ENCODE measurements at regions not wholly inside any gene's neighbourhood (a gene's known extent, or its start where the extent isn't known, plus 50 kb on each side); places are given as distances from the start of the nearest gene placed in this dataset.

DNA sequence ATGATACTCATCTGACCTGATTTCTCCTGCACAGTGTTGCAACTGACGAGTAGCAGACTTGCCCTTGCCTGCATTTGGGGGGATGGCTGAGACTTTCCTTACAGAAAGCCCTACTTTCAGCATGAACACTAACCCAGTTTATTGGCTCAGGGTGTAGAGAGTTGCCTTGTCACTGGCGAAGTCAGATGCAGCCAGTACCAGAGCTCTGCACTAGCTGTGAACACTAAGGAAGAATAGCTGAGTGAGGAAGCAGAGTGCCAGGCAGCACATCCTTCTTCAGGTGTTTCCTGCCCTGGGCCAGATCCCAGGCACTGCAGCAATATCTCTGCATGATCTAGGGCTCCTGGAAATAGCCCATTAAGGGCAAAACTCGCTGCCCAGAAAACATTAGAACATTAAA is 154.0 kb upstream of the SYNPR start:
- Histone ChIP-seq H3K4me1 (ENCODE audit: control insufficient read depth in 5 of 5, insufficient read depth in 5 of 5, low read length in 5 of 5) (no peaks in the 10 kb centered on the region), H3K9ac (ENCODE audit: insufficient read depth in 1 of 2, low read length in 2 of 2) (no peak overlapping the region), H3K27me3 (ENCODE audit: control insufficient read depth in 3 of 3, insufficient read depth in 3 of 3, low read length in 2 of 3) (no peaks in the 10 kb centered on the region), H3K27ac (ENCODE audit: low read depth in 1 of 2, low read length in 1 of 2) (no peak overlapping the region), H3K9me3 (ENCODE audit: control insufficient read depth in 4 of 4, insufficient read depth in 3 of 4, low read length in 3 of 4) (no peaks in the 10 kb centered on the region), H3K4me3 (no peak overlapping the region), H3K36me3 (ENCODE audit: control insufficient read depth in 4 of 4, insufficient read depth in 4 of 4, low read length in 4 of 4) (no peaks in the 10 kb centered on the region)
- 52% methylated on average over 3 of the region's 3 CpGs for WGBS, 2 donors
- TF ChIP-seq, protein P1, sequence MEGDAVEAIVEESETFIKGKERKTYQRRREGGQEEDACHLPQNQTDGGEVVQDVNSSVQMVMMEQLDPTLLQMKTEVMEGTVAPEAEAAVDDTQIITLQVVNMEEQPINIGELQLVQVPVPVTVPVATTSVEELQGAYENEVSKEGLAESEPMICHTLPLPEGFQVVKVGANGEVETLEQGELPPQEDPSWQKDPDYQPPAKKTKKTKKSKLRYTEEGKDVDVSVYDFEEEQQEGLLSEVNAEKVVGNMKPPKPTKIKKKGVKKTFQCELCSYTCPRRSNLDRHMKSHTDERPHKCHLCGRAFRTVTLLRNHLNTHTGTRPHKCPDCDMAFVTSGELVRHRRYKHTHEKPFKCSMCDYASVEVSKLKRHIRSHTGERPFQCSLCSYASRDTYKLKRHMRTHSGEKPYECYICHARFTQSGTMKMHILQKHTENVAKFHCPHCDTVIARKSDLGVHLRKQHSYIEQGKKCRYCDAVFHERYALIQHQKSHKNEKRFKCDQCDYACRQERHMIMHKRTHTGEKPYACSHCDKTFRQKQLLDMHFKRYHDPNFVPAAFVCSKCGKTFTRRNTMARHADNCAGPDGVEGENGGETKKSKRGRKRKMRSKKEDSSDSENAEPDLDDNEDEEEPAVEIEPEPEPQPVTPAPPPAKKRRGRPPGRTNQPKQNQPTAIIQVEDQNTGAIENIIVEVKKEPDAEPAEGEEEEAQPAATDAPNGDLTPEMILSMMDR (IDR thresholded peaks at IDR 0.05; ENCODE audit: control extremely low read depth, extremely low read depth) = no peak
- ATAC-seq (ENCODE audit: insufficient read depth, low FRiP score) (no peak), DNase-seq (no peak)

DNA sequence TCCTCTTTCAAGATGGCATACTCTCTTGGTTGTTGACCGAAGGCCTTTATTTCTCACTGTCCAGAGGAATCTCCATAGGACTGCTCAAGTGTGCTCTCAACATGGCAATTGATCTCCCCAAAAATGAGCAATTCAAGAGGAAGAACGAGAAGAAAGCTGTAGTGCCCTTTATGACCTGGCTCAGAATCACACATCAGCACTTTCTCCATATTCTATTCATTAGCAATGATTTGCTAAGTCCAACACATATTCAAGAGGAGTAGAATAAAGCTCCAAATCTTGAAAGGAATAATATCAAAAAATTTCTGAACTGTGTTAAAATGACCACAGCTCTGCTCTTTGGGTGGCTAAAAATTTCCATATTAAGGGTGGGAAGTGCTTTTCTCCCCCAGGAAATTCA is 151.6 kb upstream of the SYNPR start:
- TF ChIP-seq, protein P1 (IDR thresholded peaks at IDR 0.05; ENCODE audit: control extremely low read depth, extremely low read depth) = no peak
- ATAC-seq (ENCODE audit: insufficient read depth, low FRiP score) = no peak

DNA sequence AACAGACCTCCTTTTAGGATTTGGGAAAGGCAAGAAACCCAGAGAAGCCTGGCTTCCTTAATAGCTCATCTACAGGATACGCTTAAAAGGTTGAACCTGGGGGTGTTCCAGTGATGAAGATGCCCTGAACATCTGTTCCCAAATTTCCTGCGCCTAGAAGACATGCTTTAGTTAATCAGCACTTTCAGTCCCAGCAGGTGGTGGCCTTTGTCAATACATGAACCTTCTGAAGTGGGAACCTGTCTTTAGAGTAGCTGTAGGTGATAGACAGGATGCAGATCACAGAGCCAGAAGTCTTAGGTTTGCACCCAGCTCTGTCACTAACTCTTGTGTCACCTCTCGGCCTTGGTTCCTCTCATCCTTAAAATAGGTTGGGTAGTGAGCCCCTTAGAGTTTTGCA is 149.7 kb upstream of the SYNPR start:
- no peaks in the 10 kb centered on the region for H3K4me1 ChIP-seq (ENCODE audit: control insufficient read depth in 5 of 5, insufficient read depth in 5 of 5, low read length in 5 of 5)
- TF ChIP-seq, protein P1 (IDR thresholded peaks at IDR 0.05; ENCODE audit: control extremely low read depth, extremely low read depth) = no peak
- no peak for ATAC-seq (ENCODE audit: insufficient read depth, low FRiP score)
- H3K36me3 ChIP-seq (ENCODE audit: control insufficient read depth in 4 of 4, insufficient read depth in 4 of 4, low read length in 4 of 4) = no peaks in the 10 kb centered on the region
- no peak overlapping the region for H3K27ac ChIP-seq (ENCODE audit: low read depth in 1 of 2, low read length in 1 of 2)
- no peak overlapping the region for H3K4me3 ChIP-seq
- DNase-seq = no peak
- H3K9ac ChIP-seq (ENCODE audit: insufficient read depth in 1 of 2, low read length in 2 of 2) = no peak overlapping the region
- H3K27me3 ChIP-seq (ENCODE audit: control insufficient read depth in 3 of 3, insufficient read depth in 3 of 3, low read length in 2 of 3) = no peaks in the 10 kb centered on the region
- 68 to 76% methylated on average over 3 of the region's 3 CpGs for WGBS, 2 donors
- H3K9me3 ChIP-seq (ENCODE audit: control insufficient read depth in 4 of 4, insufficient read depth in 3 of 4, low read length in 3 of 4) = no peaks in the 10 kb centered on the region

More for the DNA sequence above, 151.6 kb upstream of the SYNPR start:
- Histone ChIP-seq H3K27me3 (ENCODE audit: control insufficient read depth in 3 of 3, insufficient read depth in 3 of 3, low read length in 2 of 3) (no peaks in the 10 kb centered on the region), H3K27ac (ENCODE audit: low read depth in 1 of 2, low read length in 1 of 2) (no peak overlapping the region), H3K9ac (ENCODE audit: insufficient read depth in 1 of 2, low read length in 2 of 2) (no peak overlapping the region), H3K9me3 (ENCODE audit: control insufficient read depth in 4 of 4, insufficient read depth in 3 of 4, low read length in 3 of 4) (no peaks in the 10 kb centered on the region), H3K36me3 (ENCODE audit: control insufficient read depth in 4 of 4, insufficient read depth in 4 of 4, low read length in 4 of 4) (no peaks in the 10 kb centered on the region), H3K4me1 (ENCODE audit: control insufficient read depth in 5 of 5, insufficient read depth in 5 of 5, low read length in 5 of 5) (no peaks in the 10 kb centered on the region), H3K4me3 (no peak overlapping the region)
- WGBS, 2 donors = 71 to 81% methylated on average over 2 of the region's 2 CpGs
- DNase-seq = no peak

DNA sequence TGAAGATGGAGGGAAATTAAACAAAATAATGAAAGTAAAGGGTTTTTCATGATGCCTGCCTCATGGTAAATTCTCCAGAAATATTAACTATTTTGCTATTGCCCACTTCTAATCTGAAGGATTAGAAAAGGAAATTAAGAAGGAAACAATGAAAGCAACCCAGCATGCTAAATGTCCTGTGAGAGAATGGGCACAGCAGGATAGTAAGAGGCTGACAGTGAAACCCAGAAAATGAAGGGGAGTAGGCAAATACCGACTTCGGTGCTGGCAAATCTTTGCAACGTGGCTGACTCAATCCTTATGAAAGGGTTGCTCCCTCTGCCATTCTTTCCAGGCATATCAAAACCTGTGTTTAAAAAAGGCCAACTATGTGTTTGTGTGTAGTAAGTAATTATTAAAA is 147.5 kb upstream of the SYNPR start:
- Histone ChIP-seq H3K4me3 (no peak overlapping the region), H3K9ac (ENCODE audit: insufficient read depth in 1 of 2, low read length in 2 of 2) (no peak overlapping the region), H3K4me1 (ENCODE audit: control insufficient read depth in 5 of 5, insufficient read depth in 5 of 5, low read length in 5 of 5) (peaks cover 0 to 1% (median 0%) of the 10 kb centered on the region in 5 donors), H3K36me3 (ENCODE audit: control insufficient read depth in 4 of 4, insufficient read depth in 4 of 4, low read length in 4 of 4) (no peaks in the 10 kb centered on the region), H3K27ac (ENCODE audit: low read depth in 1 of 2, low read length in 1 of 2) (no peak overlapping the region), H3K27me3 (ENCODE audit: control insufficient read depth in 3 of 3, insufficient read depth in 3 of 3, low read length in 2 of 3) (no peaks in the 10 kb centered on the region), H3K9me3 (ENCODE audit: control insufficient read depth in 4 of 4, insufficient read depth in 3 of 4, low read length in 3 of 4) (no peaks in the 10 kb centered on the region)
- ATAC-seq (ENCODE audit: insufficient read depth, low FRiP score) = no peak
- DNase-seq = no peak
- TF ChIP-seq, protein P1 (IDR thresholded peaks at IDR 0.05; ENCODE audit: control extremely low read depth, extremely low read depth) = no peak
- WGBS, 2 donors = 30 to 54% methylated on average over 3 of the region's 3 CpGs
